Upper lobe of left lung (tissue), 6 donors: ENCODE measurements at regions not wholly inside any gene's neighbourhood (a gene's known extent, or its start where the extent isn't known, plus 50 kb on each side); places are given as distances from the start of the nearest gene placed in this dataset.

Experiments used
- ATAC-seq, 2 donors: fragments of 200-7000 bp; cut with Tn5 transposase; one replicate each; pipeline ENCODE4 v1.9.1; 2022; ENCODE audit warnings: mild to moderate bottlenecking in 2 of 2, moderate library complexity in 2 of 2; ENCODE audit not compliant: low FRiP score in 2 of 2
- DNase-seq, 2 donors: peaks; one replicate each; pipeline ENCODE4 v3.0.0-alpha.2; 2019 to 2020
- H3K27ac ChIP-seq, 4 donors: fragments of 200-600 bp; sonication (generic); one replicate each; pipeline ENCODE4 v1.5.1; 2016 to 2019
- H3K27me3 ChIP-seq, 4 donors: fragments of 200-600 bp; sonication (generic); one replicate each; pipeline ENCODE4 v1.5.1; 2017 to 2019
- H3K36me3 ChIP-seq, 4 donors: fragments of 200-600 bp; sonication (generic); one replicate each; pipeline ENCODE4 v1.5.1; 2016 to 2019
- H3K4me1 ChIP-seq, 4 donors: fragments of 200-600 bp; sonication (generic); one replicate each; pipeline ENCODE4 v1.5.1; 2018 to 2019
- H3K4me3 ChIP-seq, 4 donors: fragments of 200-600 bp; sonication (generic); one replicate each; pipeline ENCODE4 v1.5.1; 2017 to 2019; ENCODE audit warnings: mild to moderate bottlenecking in 2 of 4, moderate library complexity in 1 of 4
- H3K9me3 ChIP-seq, 4 donors: fragments of 200-600 bp; sonication (generic); one replicate each; pipeline ENCODE4 v1.5.1; 2018 to 2019
- EP300 ChIP-seq, 4 donors: sonication (generic); formaldehyde crosslinking; IDR thresholded peaks; one replicate each; pipeline ENCODE4 v1.5.1; 2017; ENCODE audit warnings: antibody characterized with exemption in 4 of 4, control low read depth in 2 of 4
- POLR2A ChIP-seq, 4 donors: fragments of 450-650 bp; IDR thresholded peaks; one replicate each; pipeline ENCODE4 v1.5.1; 2016 to 2017; ENCODE audit warnings: antibody characterized with exemption in 4 of 4, mild to moderate bottlenecking in 2 of 4
- POLR2AphosphoS5 ChIP-seq, 2 donors: sonication (generic); formaldehyde crosslinking; IDR thresholded peaks; one replicate each; pipeline ENCODE4 v1.5.1; 2017; ENCODE audit warnings: antibody characterized with exemption in 2 of 2
- WGBS, 2 donors: methylation state at CpG; one replicate each; pipeline ENCODE4 v1.1.5; 2017 to 2018; 5-methylcytosine and 5-hydroxymethylcytosine counted together
- TF ChIP-seq, protein P1 (sequence below), 6 experiments: fragments of 450-650 bp in 4 of 6; fragments of 200-600 bp in 2 of 6; sonication (generic) in 2 of 6; IDR thresholded peaks; one replicate each; pipeline ENCODE4 v1.5.1; 2016 to 2019; ENCODE audit warnings: antibody characterized with exemption in 6 of 6
- donor health status: DM: no; HTN: no; CAD: no; lungs with moderate emphysema.
- donor health status: DM: no; HTN: yes; CAD: no; lungs with severe emphysema.

DNA sequence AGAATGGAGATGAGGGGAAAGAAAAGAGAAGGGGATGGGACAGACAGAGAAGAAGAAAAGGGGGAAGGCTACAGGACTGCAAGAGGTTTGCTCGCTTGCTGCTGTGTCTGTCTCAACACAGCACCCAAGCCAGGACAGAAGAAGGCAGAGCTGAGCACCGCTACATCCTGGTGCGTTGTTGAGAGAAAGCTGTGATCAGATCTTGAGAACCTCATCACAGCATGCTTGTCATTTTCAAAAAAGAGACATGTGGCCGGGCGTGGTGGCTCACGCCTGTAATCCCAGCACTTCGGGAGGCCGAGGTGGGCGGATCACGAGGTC is 110.9 kb downstream of the NXNL2 start:
- H3K4me3 ChIP-seq: no peak overlapping the region
- no peak overlapping the region for H3K27ac ChIP-seq
- ATAC-seq (no peak), DNase-seq (no peak)
- no peaks in the 10 kb centered on the region for H3K36me3 ChIP-seq
- no peaks in the 10 kb centered on the region for H3K9me3 ChIP-seq
- TF ChIP-seq, protein P1, sequence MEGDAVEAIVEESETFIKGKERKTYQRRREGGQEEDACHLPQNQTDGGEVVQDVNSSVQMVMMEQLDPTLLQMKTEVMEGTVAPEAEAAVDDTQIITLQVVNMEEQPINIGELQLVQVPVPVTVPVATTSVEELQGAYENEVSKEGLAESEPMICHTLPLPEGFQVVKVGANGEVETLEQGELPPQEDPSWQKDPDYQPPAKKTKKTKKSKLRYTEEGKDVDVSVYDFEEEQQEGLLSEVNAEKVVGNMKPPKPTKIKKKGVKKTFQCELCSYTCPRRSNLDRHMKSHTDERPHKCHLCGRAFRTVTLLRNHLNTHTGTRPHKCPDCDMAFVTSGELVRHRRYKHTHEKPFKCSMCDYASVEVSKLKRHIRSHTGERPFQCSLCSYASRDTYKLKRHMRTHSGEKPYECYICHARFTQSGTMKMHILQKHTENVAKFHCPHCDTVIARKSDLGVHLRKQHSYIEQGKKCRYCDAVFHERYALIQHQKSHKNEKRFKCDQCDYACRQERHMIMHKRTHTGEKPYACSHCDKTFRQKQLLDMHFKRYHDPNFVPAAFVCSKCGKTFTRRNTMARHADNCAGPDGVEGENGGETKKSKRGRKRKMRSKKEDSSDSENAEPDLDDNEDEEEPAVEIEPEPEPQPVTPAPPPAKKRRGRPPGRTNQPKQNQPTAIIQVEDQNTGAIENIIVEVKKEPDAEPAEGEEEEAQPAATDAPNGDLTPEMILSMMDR (IDR thresholded peaks at IDR 0.05): no peak
- TF ChIP-seq POLR2A (IDR thresholded peaks at IDR 0.05): no peak
- no peak for TF ChIP-seq POLR2AphosphoS5 (IDR thresholded peaks at IDR 0.05)
- no peak for TF ChIP-seq EP300 (IDR thresholded peaks at IDR 0.05)
- H3K27me3 ChIP-seq: no peaks in the 10 kb centered on the region
- no peaks in the 10 kb centered on the region for H3K4me1 ChIP-seq
- 84 to 85% methylated on average over 10 of the region's 10 CpGs for WGBS, 2 donors

DNA sequence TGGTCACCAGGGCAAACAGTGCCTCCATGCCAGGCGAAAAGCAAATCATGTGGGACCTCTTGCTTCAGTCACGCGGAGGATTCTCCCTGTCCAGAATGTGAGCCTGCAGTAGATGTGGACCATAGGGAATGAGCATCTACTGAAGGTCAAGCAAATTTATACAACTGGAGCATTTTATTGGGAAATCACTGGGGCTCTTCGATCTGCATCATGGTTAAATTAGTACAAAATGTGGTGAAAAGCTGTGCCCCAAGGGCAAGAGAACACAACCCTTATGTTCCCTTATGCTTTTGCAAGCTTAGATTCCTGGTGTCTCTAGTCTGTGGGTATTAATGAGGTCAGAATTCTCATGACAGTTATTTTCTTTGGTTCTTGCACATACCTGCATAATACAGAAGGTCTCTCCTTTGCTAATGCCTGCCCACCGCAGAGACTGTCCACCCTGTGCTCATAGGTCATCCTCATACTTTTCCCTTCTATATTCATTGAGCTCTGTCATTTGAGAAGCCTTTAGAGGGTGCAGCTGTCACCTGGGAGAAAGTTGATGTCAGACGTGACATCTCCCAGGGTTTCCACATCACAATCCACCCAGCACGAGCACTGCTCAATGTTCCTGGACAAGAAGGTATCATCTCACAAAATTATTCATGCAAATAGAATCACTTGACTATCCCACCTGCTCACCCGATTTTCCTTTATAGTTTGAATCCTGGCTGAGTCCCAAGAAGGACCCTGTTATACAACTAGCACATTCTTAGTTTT is 111.7 kb downstream of the NXNL2 start:
- 68 to 88% methylated on average over 6 to 8 of the region's 8 CpGs for WGBS, 2 donors
- Histone ChIP-seq H3K4me3 (no peak overlapping the region), H3K27ac (no peak overlapping the region), H3K4me1 (peaks cover 0 to 4% (median 0%) of the 10 kb centered on the region in 4 donors), H3K36me3 (no peaks in the 10 kb centered on the region), H3K9me3 (no peaks in the 10 kb centered on the region), H3K27me3 (no peaks in the 10 kb centered on the region)
- TF ChIP-seq POLR2A (IDR thresholded peaks at IDR 0.05) (no peak), EP300 (IDR thresholded peaks at IDR 0.05) (no peak), POLR2AphosphoS5 (IDR thresholded peaks at IDR 0.05) (no peak)
- TF ChIP-seq, protein P1 (IDR thresholded peaks at IDR 0.05): no peak
- ATAC-seq (no peak), DNase-seq (no peak)

DNA sequence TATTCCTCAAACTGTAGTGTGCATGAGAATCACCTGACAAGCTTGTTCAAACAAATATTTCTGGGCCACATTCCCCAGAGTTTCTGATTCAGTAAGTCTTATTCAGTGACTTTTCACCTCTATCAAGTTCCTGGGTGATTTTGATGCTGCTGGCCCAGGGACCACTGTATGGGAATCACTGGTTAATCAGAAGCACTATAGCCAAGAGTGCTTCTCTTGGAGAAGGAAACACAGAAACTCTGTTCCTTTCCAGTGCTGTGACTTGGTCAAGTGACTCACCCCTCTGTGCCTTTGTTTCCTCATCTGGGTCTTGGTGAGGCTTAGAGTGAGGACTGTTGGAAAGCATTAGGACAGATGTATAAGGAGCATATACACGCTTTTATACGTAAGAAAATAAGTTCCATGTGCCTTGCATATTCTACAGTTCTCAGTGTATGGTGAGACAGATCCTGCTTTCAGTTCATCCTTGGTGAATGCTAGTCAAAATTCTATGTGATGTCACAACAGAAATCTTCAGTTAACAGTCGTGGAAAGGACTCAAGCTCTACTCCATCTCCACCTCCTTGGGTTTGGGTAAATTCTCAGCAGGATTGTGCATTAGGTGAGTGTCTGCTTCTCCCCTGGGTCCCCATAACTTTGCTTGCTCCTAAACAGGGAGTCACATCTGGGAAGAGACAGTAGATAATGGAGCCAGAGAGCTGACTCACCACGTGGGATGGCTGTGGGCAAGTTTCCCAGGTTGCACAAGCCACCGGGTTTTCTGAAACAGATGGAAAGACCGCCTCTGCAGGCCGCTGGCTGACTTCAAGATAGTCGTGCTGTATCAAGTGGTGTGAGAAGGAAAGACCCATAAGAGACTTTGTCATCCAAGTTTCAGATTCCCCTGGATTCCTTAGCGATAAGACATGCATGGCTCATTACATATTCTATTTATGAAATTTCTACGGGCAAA is 117.0 kb downstream of the NXNL2 start:
- WGBS, 2 donors: 67 to 71% methylated on average over 10 of the region's 10 CpGs

DNA sequence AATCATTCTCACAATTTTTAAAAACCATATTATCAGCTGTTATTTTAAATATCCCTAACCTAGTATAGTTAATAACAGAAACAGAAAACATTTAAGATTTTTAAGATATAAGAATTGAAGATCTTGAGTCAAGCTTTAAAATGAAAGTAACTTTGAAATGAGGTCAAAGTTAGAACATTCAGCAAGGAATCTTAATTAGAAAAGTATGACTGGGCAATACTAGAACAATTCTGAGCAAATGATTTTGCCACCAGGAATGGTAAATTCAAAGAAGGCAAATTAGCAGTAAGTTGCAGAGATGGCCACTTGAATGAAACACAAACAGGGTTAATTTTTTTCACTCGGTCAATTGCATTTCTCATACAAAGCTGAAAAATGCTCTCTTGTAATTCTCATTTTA is 117.9 kb downstream of the NXNL2 start:
- WGBS, 2 donors: 50 to 76% methylated on average over 1 of the region's 1 CpG
- no peaks in the 10 kb centered on the region for H3K9me3 ChIP-seq
- no peaks in the 10 kb centered on the region for H3K36me3 ChIP-seq
- H3K4me3 ChIP-seq: no peak overlapping the region
- no peak overlapping the region for H3K27ac ChIP-seq
- no peaks in the 10 kb centered on the region for H3K27me3 ChIP-seq
- H3K4me1 ChIP-seq: peaks cover 0 to 5% (median 0%) of the 10 kb centered on the region in 4 donors
- DNase-seq (no peak), ATAC-seq (no peak)
- no peak for TF ChIP-seq POLR2AphosphoS5 (IDR thresholded peaks at IDR 0.05)
- TF ChIP-seq, protein P1 (IDR thresholded peaks at IDR 0.05): no peak
- no peak for TF ChIP-seq EP300 (IDR thresholded peaks at IDR 0.05)
- no peak for TF ChIP-seq POLR2A (IDR thresholded peaks at IDR 0.05)

More for the DNA sequence above, 117.0 kb downstream of the NXNL2 start:
- no peaks in the 10 kb centered on the region for H3K27me3 ChIP-seq
- no peak for TF ChIP-seq POLR2A (IDR thresholded peaks at IDR 0.05)
- TF ChIP-seq POLR2AphosphoS5 (IDR thresholded peaks at IDR 0.05): peak; percentile 29 to 33
- no peak overlapping the region for H3K27ac ChIP-seq
- no peaks in the 10 kb centered on the region for H3K36me3 ChIP-seq
- H3K9me3 ChIP-seq: no peaks in the 10 kb centered on the region
- no peak overlapping the region for H3K4me3 ChIP-seq
- peaks cover 0 to 5% (median 0%) of the 10 kb centered on the region in 4 donors for H3K4me1 ChIP-seq
- ATAC-seq (peak; percentile 47 to 96), DNase-seq (peak in 1 of 2 donors; percentile 41)

DNA sequence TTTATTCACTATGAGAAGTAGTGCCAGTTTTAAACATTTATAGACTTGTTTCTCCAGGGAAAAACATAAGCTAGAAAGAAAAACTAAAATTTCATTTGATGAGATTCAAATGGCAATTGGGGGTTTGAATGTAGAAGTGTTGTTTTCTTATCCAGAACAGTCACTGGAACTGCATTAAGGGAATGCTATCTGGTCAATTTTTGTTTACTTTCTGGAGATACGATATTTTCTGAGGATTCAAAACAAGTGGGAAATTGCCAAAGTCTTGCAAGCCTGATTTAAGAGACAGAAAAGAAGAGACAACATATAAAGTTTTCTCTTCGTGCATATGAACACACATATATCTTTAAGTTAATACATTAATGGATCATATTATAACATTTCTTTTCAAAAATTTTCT is 118.4 kb downstream of the NXNL2 start:
- H3K27me3 ChIP-seq: no peaks in the 10 kb centered on the region
- no peak for DNase-seq
- WGBS, 2 donors: 68 to 75% methylated on average over 2 of the region's 2 CpGs

More for the DNA sequence above, 118.4 kb downstream of the NXNL2 start:
- H3K4me1 ChIP-seq: peaks cover 0 to 5% (median 0%) of the 10 kb centered on the region in 4 donors
- H3K36me3 ChIP-seq: no peaks in the 10 kb centered on the region
- H3K9me3 ChIP-seq: no peaks in the 10 kb centered on the region
- no peak overlapping the region for H3K4me3 ChIP-seq
- no peak for ATAC-seq
- TF ChIP-seq EP300 (IDR thresholded peaks at IDR 0.05) (no peak), POLR2AphosphoS5 (IDR thresholded peaks at IDR 0.05) (no peak), POLR2A (IDR thresholded peaks at IDR 0.05) (no peak)
- TF ChIP-seq, protein P1 (IDR thresholded peaks at IDR 0.05): no peak
- H3K27ac ChIP-seq: no peak overlapping the region
